Activated effector memory CD4-positive, alpha-beta T cell treated with Interleukin-2 at 50 U/mL for 16 hours (primary cell): ENCODE measurements at regions not wholly inside any gene's neighbourhood (a gene's known extent, or its start where the extent isn't known, plus 50 kb on each side); places are given as distances from the start of the nearest gene placed in this dataset.

ENCODE experiments used
- DNase-seq: peaks from one replicate; pipeline ENCODE4 v3.0.0-alpha.2; 2020

DNA sequence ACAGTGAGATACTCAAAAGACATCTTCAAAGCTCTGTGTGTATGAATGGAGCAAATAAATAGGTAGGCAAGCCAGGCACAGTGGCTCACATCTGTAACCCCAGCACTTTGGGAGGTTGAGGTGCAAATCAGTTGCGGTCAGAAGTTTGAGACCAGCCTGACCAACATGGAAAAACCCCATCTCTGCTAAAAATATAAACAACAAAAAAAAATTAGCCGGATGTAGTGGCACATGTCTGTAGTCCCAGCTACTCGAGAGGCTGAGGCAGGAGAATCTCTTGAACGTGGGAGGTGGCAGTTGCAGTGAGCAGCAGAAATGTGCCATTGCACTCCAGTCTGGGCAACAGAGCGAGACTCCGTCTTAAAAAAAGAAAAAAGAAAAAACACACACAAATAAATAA, 945.1 kb upstream of the PIK3C3 start:
- no peak for DNase-seq

DNA sequence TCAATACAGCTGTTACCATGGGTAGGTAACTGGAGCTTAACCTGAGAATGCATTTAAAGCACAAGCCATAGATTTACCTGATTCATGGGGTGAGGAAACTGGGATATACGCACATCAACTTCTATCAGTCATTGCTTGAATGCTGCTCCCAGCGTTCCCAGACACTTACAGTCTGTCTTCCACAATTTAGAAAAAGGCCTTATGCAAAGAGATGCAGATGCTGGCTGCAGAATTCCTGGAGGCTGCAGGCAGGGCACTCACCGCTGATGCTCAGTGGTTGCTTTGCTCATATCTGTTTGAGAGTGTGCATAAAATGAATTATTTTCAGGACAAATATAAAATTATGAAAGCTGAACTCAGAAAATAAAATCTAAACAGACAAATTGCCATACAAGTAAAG, 950.7 kb upstream of the PIK3C3 start:
- no peak for DNase-seq

DNA sequence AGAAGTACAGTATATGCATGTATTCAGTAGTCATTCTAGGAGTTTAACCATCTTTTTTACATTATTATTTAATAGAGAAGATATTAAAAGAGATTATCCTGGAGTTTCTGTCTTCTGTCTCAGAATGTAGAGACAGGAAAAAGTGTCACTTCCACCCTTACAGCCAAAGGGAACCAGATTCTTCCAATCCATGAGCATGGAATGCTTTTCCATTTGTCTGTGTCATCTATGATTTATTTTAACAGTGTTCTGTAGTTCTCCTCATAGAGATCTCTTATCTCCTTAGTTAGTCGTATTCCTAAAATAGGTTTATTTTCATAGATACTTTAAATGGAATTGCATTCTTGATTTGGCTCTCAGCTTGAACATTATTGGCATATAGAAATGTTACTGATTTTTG, 959.5 kb upstream of the PIK3C3 start:
- no peak for DNase-seq

DNA sequence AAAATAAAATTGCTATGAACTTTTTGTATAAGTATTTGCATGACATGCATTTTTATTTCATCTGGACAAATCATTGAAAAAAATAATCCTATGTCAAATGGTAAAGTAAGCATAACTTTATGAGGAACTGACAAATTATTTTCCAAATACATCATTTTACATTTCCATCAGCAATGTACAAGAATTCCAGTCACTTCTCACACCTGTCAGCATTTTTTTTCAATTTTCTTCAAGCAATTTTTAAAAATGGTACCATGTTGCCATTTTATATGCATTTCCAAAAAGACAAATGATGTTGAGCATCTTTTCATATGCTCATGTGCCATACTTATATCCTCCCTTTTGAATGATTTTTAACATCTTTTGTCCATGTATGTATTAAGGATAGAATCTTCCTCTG, 961.7 kb upstream of the PIK3C3 start:
- DNase-seq, result no peak

DNA sequence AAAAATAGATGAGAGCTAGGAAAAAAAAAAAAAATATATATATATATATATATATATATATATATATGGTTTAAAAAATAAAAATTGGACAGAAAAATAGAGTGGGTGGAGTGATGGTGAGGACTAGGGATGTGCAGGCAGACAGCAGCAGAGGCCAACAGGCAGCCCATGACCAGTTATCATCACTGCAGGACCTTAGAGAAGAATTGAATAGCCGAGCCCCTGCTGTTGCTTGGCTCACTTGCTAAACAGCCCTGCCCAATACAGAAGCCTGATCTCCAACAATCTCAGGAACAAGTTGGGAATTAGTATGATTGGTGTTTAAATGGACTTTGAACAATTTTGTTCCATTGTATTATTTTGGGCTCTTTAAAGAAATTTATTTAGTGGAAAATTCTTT, 967.5 kb upstream of the PIK3C3 start:
- DNase-seq, result no peak

DNA sequence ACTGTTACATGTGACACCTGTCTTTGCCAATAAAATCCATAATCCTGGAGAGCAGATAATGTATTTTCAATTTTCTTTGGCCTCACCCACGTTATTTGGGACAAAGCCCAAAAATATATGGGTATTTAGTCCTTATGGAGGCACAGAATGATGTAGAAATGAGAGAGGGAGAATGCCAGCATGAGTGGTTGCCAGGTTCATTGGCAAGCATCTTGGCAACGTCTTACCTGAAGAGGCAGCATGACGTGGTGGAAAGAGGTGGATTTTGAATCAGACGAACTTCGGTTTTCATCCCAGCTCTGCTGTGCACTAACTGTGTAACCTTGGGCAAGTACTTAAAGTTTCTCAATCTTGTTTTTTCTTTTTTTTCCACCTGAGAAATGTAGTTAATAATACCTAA, 969.6 kb upstream of the PIK3C3 start:
- DNase-seq, result no peak

DNA sequence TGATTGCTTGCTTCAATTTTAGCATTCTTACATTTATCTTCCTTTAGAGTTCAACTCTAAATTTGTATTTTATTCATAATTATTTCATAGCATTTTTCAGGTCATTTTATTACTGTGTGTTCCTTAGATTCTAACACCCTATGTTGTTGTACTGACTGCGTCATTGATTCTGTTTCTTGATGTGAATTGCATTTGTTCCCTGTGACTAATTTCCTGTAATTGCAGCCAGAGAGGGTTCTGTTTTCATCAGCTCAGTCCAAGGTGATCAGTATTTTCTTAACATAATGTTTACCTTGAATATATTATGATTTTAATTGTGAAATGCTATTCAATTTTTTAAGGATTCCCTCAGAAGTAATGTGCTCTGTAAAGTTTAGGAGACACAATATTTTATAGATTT, 970.2 kb upstream of the PIK3C3 start:
- no peak for DNase-seq

DNA sequence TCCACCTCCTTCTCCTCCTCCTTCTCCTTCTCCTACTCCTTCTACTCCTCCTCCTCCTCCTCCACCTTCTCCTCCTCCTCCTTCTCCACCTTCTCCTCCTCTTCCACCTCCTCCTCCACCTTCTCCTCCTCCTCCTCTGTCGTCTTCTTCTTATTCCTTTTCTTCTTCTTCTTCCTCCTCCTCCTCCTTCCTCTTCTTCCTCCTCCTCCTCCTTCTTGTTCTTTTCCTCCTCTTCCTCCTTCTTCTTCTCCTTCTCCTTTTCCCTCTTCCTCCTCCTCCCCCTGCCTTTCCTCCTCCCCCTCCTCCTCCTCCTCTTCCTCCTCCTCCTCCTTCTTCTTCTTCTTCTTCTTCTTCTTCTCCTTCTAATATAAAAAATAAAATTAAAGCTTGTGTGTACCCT, 971.2 kb upstream of the PIK3C3 start:
- DNase-seq, result no peak

DNA sequence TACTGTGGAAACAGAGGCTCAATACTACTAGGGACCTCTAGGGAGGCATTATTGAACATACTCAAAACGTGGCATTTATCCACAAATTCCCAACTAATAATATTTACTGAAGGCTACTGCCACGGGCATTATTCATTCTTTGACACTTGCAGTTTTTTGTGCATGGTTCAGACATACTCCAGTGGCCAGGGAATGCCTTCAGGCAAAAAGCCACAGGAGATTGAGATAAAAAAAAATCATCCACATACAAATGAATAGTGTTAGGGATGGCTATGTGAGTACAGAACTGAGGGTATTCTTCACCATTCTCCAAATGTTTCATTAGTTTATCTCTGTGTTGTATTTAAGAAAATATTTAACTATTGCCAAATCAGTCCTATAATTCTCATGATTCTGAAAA, 974.9 kb upstream of the PIK3C3 start:
- no peak for DNase-seq

DNA sequence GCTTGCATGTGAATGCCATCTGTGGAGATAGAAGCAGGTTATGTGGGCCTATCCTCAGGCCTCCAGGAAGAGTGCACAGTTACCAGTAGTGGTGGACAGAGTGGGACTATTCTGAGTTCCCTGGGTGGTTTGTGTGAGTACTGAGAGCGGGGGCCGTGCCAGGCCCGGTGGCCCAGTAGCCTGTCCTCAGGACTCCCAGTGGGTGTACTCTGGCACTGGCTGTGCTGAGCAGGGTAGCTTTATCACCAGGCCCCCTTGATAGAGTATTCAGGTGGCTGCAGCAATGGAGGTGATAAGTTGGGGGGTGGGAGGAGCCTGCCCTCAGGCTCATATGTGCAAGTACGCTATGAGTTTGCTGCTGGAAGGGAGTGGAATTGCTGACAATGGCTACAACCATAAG, 979.0 kb upstream of the PIK3C3 start:
- no peak for DNase-seq

DNA sequence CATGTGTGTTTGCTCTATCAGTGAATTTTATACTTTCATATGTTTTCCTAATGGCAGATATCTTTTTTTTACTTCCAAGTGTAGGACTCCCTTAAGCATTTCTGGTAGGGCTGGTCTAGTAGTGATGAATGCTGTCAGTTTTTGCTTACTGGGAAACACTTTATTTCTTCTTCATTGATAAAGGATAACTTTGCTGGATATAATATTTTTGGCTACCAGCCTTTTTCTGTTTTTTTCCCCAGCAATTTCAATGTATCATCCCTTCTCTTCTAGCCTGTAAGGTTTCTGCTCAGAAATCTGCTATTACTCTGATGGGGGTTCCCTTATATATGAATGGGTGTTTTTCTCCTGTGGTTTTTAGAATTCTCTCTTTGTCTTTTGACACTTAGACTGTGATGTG, 980.6 kb upstream of the PIK3C3 start:
- DNase-seq, result no peak

DNA sequence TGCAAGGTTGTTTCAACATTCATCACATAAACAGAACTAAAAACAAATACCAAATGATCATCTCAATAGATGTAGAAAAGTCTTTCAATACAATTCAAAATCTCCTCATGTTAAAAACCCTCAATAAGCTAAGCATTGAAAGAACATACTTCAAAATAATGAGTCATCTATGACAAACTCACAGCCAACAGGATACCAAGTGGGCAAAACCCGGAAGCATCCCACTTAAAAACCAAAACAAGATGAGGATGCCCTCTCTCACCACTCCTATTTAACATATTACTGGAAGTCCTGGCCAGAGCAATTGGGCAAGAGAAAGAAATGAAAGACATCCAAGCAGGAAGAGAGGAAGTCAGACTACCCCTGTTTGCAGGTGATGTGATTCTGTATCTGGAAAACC, 992.2 kb upstream of the PIK3C3 start:
- no peak for DNase-seq

DNA sequence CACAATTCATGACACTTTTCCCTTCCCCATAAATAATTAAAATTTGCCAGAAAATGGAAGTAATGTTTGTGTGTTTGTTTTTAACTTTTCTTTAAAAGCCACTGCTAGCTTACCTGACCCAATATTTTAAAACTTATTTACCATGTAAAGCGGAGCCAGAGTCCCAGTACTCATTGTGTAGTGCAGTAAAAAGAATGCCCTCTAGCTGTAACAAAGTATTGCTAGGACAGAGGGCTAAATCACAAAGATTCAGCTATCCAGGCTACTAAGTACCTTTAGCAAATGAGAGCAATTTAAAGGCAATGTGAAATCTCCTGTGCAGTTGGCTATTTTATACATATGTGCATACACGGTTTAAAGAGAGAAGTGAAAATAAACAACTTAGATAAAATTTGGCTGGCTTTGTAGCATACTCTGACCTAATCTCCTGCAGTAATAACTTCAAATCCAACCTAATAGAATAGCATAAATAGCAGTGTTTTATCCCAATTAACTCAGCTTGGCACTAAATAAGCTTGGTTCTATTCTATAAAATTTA, 997.4 kb upstream of the PIK3C3 start:
- DNase-seq, result no peak

DNA sequence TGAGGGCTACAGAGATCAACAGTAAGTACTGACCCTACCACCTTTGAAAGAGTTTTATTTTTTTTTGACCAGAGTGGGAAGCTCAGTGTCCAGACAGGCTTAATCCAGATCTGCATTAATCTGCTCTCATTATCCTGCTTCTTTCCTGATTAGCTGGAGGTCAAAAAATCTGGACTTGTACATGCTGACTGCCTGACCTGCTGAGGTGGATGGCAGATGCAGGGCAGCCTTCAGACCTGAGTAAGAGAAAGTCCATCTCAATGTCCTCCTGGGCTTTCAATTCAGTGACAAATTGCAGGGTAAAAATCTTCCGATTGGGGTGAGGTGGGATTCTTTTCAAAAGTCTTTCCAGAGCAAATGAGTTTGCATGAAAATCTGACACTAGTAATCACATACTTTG, 998.8 kb upstream of the PIK3C3 start:
- DNase-seq, result no peak

DNA sequence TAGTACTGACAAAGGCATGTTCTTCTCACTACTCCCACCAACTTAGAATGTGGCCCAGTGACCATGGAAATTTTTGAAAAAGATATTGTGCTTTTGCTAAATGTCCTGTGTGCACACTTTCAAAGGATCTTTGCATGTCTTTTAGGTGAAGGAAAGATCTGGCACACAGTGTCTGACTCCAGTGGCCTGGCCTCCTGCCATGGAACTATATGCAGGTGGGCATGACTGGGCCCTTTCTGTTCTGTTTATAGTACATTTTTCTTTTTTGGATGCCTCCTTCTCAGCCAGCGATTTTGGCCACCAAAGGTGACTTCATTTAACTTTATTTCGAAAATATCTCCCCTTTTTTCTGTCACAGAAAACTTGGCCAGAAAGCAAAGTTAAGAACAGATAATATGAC, 999.7 kb upstream of the PIK3C3 start:
- DNase-seq, result no peak

DNA sequence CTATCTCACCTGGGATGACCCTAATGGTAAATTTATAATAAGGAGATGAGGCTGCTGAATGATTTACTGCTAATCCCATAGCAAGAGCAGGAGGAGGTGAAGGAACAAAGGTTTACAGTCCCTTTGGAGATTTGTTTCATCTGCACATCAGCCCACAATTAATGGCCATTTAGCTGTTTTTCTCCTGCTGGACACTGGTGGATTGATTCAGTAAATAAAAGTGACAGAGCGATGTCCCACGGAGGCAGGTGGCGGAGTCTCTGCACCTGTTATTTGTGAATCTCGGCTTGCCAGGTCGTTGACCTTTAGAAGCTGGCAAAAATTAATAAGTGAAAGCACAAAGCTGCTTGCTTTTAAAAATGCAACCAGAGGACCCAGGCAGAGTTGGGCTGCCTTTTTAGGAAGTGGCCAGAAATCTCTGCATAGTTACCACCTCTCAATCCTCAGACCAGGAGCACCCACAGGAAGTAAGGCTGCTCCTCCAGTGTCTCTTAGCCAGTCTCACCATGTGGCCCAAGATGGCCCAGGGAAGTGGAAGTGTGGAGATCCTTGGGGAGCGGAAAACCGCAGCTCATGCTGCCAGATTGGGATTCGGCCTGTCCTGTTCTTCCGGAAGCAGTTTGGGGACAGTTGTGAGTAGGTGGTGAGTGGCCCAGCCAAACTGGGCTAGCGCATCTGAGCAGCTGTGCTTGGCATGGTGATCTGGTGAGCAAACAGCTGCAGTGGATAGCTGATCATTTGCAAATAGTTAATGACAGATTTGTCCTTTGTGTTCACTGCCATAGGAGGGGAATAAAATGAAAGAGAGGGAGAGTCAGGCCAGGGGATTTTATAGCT, 1005.7 kb upstream of the PIK3C3 start:
- no peak for DNase-seq

DNA sequence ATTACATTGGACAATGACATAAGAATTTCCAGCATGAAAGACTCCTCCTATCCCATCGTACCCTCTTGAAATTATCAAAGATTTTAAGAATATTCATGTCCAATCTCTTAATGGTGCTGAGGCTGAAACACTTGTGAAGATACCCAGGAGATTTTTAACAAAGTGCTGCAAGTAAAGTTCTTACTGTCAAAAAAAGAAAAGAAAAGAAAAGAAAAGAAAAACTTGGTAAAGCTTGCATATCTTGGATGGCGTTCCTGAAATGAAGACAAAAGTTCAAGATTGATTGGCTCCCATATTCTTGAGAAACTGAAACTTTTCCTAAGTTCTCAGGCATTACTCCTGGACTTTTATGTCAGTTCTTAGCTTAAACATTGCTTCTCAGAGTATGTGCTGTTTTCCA, 1010.5 kb upstream of the PIK3C3 start:
- no peak for DNase-seq

DNA sequence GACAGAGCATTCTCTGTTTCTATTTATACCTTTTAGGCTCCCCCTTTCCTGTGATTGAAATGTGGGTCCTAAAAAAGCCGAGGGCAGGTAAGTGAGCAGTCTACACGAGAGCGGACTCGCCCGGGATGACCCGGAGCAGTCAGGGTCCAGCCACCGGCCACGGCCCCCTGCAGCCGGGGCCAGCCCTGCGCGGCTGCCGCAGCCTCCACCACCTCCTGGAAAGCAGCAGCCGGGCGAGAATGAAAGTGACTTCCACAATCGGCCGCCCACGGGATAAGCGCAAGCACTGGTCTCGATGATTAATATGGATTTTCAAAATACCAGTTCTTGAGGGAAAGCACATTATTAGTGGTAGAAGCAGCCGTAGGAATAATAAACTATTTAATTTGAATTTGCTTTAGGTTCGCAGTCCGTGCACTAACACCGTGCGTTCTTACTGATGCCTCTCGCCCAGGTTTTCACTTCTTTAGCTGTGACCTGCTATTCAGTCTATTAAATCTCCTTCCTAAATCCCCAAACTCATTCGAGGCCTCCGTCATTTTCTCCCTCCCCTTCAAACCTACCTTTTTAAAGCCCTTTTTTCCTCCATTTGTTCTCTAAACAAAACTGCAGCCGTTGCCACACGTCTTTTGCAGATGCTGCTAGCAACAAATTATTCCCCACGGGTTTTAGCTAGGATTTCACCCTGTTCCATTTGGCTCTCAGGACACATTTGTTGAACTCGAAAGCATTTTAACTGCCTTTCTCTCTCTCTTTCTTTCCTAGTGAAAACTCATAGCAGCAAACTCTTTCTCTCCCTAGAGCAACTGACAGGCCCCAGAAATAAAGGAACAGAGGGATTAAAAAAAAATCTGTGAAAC, 1015.1 kb upstream of the PIK3C3 start:
- DNase-seq, result no peak

DNA sequence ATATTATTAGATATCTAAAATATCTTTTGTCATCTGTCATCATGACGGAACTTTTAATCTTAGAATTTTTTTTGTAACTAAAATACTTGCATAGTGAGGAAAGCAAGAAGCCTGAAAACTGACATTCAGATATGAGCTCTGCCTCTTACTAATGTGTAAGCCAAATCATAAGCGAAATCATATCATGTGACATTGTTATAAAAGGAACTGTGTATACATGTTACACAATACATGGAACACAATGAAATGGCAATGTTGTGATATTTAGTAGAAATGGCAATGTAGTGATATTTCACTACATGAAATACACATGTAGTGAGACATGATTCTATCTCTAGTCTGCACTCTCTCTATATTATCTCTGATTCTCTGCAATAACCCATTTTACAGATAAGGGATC, 1016.4 kb upstream of the PIK3C3 start:
- no peak for DNase-seq

DNA sequence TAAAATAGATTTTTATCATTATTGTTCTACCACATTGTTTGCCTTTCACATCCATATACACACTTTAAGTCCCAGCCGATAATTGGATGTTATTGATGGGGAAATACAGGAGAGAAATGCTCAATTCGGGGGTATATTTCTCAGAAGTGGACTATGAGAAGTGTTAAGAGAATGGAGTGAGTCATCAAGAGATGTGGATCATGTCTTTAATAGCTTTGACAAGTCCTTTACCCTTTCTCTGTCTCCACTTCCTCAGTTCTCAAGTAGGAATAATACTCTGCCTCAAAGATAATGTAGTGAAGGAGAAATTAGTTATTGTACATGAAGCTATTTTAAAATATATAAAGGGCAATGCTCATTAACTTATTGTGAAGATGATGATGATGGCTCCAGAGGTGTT, 1017.6 kb upstream of the PIK3C3 start:
- no peak for DNase-seq

DNA sequence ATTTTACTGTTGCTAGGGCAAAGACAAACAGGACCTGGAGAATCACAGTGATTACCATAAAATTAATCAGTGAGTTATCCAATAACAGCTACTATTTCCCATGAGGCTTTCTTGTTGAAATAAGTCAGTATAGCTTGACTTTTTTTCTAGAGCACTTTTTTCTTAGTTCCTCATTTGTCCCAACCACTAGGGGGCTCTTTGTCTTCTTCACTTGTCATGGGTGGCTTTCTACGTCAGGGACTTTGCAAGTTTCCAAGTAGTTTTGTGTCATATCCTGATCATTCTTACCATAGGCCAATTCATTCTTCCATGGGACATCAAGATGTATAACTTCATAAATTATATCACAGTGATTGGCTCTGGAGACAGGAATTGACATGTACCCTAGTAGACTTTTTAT, 1019.6 kb upstream of the PIK3C3 start:
- DNase-seq, result no peak

DNA sequence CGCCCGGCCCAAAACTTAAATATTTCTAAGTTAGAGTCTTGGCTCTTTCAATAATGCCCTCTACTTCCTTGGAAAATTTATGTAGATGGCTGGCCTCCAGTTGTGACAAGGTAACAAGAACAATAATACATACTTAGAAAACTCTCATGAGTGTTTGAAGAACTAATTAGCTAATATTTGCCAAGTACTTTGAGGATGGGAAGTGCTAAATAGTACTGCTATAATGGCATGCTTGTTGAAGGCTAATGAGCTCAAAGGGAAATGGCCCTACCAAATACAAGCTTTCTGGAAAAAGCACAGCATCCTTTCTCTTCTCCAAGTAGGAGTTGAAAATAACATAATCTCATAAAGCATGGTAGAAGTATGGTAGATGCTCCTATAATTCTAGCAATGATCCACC, 1022.2 kb upstream of the PIK3C3 start:
- no peak for DNase-seq

DNA sequence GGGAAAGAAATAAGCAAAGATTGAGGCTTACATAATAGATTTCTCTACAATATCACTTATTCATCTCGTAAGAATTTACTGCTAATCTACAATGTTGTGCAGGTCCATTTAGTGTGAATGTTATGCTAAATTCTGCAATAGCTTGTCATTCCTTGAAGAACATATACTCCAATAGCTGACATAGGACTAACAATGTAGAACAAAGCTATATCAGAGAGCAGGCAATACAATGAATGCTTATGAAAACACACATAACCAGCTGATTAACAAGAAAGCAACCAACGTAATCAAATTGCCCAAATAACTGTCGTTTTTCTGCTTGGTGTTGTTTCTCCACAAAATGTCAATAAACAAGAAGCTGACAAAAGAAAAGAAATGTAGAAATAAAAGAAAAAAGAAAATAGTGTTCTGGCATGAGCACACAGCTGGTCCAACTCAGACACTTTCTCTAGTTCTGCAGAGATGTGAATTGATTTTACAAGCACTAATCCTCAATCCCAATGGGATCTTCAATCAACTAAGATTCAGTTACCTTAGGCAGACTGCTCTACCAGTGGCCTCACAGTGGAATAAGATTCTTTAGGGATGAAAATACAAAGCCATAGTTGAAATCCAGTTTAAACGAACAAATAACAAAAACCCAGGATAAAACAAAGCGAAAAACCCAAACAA, 1024.7 kb upstream of the PIK3C3 start:
- DNase-seq, result no peak

DNA sequence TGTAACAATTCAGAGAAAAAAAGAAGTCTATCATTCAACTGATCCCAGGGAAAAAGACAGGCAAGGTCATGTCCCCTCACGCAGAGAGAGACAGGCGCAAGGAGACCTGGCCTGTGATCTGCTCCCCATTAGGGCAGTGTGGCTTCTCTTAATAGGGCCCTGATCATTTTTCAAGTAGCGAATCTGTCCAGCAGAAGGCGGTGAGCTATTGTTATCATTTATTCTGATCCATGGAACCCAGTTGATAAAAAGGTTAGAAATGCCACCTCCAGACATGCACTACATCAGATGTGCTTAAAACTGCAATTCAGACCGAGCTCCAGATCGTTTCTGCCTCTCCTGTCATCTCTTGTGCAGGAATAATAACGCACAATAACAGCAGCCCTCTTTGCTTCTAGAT, 1025.6 kb upstream of the PIK3C3 start:
- no peak for DNase-seq
